GM18505 (cell line): ENCODE measurements at regions not wholly inside any gene's neighbourhood (a gene's known extent, or its start where the extent isn't known, plus 50 kb on each side); places are given as distances from the start of the nearest gene placed in this dataset.

Experiments
- ATAC-seq: cut with Tn5 transposase; IDR thresholded peaks from one replicate; pipeline ENCODE4 v1.9.1; 2021; ENCODE audit not compliant: unreplicated experiment
- POLR2A ChIP-seq: IDR thresholded peaks from 4 replicates; pipeline ENCODE4 v1.6.1; 2011; ENCODE audit warnings: borderline replicate concordance; ENCODE audit not compliant: insufficient read depth, insufficient read length; ENCODE audit errors: extremely low read depth

- ATAC-seq = no peak
Measured at GRCh38 chr13:97100821-97101220, 106.5 kb upstream of the OXGR1 start.

GRCh38 chr13:97101912-97102708, 107.8 kb upstream of the OXGR1 start:
- ATAC-seq = no peak
- no peak for TF ChIP-seq POLR2A

More at GRCh38 chr13:97100821-97101220, 106.5 kb upstream of the OXGR1 start:
- no peak for TF ChIP-seq POLR2A

GRCh38 chr13:97106323-97106722, 112.0 kb upstream of the OXGR1 start:
- no peak for ATAC-seq
- no peak for TF ChIP-seq POLR2A

GRCh38 chr13:97107815-97108529, 113.7 kb upstream of the OXGR1 start:
- ATAC-seq = no peak
- no peak for TF ChIP-seq POLR2A

GRCh38 chr13:97108530-97108900, 113.6 kb upstream of the MBNL2 start:
- no peak for ATAC-seq
- TF ChIP-seq POLR2A = no peak

- no peak for TF ChIP-seq POLR2A
- ATAC-seq = no peak
Measured at GRCh38 chr13:97109256-97109655, 112.9 kb upstream of the MBNL2 start.

- TF ChIP-seq POLR2A = no peak
- peak; percentile 98 for ATAC-seq
Measured at GRCh38 chr13:97109841-97110492, 112.2 kb upstream of the MBNL2 start.

GRCh38 chr13:97110936-97111335, 111.2 kb upstream of the MBNL2 start:
- ATAC-seq = no peak
- TF ChIP-seq POLR2A = no peak

- ATAC-seq = no peak
- TF ChIP-seq POLR2A = no peak
Measured at GRCh38 chr13:97111756-97112155, 110.4 kb upstream of the MBNL2 start.

- ATAC-seq = no peak
- no peak for TF ChIP-seq POLR2A
Measured at GRCh38 chr13:97112446-97113152, 109.5 kb upstream of the MBNL2 start.

GRCh38 chr13:97113231-97114001, 108.7 kb upstream of the MBNL2 start:
- no peak for TF ChIP-seq POLR2A

GRCh38 chr13:97114651-97115050, 107.5 kb upstream of the MBNL2 start:
- TF ChIP-seq POLR2A = no peak
- ATAC-seq = no peak

More at GRCh38 chr13:97113231-97114001, 108.7 kb upstream of the MBNL2 start:
- no peak for ATAC-seq

GRCh38 chr13:97116754-97117153, 105.4 kb upstream of the MBNL2 start:
- TF ChIP-seq POLR2A = no peak
- ATAC-seq = peak; percentile 74

- TF ChIP-seq POLR2A = no peak
- no peak for ATAC-seq
Measured at GRCh38 chr13:97117388-97117910, 104.7 kb upstream of the MBNL2 start.
